Heart right ventricle (tissue), 16 donors: ENCODE measurements at regions not wholly inside any gene's neighbourhood (a gene's known extent, or its start where the extent isn't known, plus 50 kb on each side); places are given as distances from the start of the nearest gene placed in this dataset.

ENCODE experiments used
- ATAC-seq, 8 donors: fragments of 200-7000 bp; cut with Tn5 transposase; one replicate each; pipeline ENCODE4 v1.9.1; 2020; ENCODE audit warnings: mild to moderate bottlenecking in 8 of 8, moderate library complexity in 8 of 8, moderate number of reproducible peaks in 1 of 8
- DNase-seq, 2 donors: peaks; one replicate each; pipeline ENCODE4 v3.0.0-alpha.2; 2020
- H3K27ac ChIP-seq, 10 donors: fragments of 200-600 bp; sonication (generic) in 2 of 10; one replicate each; pipeline versions ENCODE4 v1.5.0 to v1.8.0; 2020 to 2022; ENCODE audit warnings: mild to moderate bottlenecking in 3 of 10
- H3K27me3 ChIP-seq, 7 donors: fragments of 200-600 bp; one replicate each; pipeline ENCODE4 v1.8.0; 2021 to 2022; ENCODE audit warnings: mild to moderate bottlenecking in 2 of 7
- H3K36me3 ChIP-seq, 9 donors: fragments of 200-600 bp; sonication (generic) in 1 of 9; one replicate each; pipeline versions ENCODE4 v1.5.0 to v1.8.0; 2020 to 2022; ENCODE audit warnings: mild to moderate bottlenecking in 2 of 9
- H3K4me1 ChIP-seq, 9 donors: fragments of 200-600 bp; sonication (generic) in 1 of 9; one replicate each; pipeline versions ENCODE4 v1.5.0 to v1.8.0; 2020 to 2022; ENCODE audit warnings: mild to moderate bottlenecking in 4 of 9
- H3K4me3 ChIP-seq, 10 donors: fragments of 200-600 bp; sonication (generic) in 2 of 10; one replicate each; pipeline versions ENCODE4 v1.5.0 to v1.8.0; 2020 to 2022; ENCODE audit warnings: mild to moderate bottlenecking in 7 of 10, moderate library complexity in 2 of 10
- H3K9me3 ChIP-seq, 11 donors: fragments of 200-600 bp in 10 of 11; sonication (generic) in 2 of 11; one replicate each; pipeline versions ENCODE4 v1.5.0 to v1.8.0; 2013 to 2022; ENCODE audit warnings: mild to moderate bottlenecking in 2 of 11, control low read depth in 1 of 11, moderate library complexity in 1 of 11
- WGBS, 2 donors: extraction: QIAGEN DNeasy Blood & Tissue Kit; methylation state at CpG; one replicate each; pipeline ENCODE4 v1.1.7; 2013; ENCODE audit warnings: inconsistent platforms in 1 of 2; 5-methylcytosine and 5-hydroxymethylcytosine counted together
- intact Hi-C, 10 donors: fragments of 100-400 bp; cut with DNase I; formaldehyde crosslinking; loops; one replicate each; pipeline versions ENCODE4 v1.11.1 to v1.14.2; 2022
- TF ChIP-seq, protein P1 (sequence below), 9 donors: fragments of 200-600 bp; sonication (generic) in 2 of 9; IDR thresholded peaks; one replicate each; pipeline versions ENCODE4 v1.5.0 to v1.8.0; 2021 to 2022; ENCODE audit warnings: antibody characterized with exemption in 9 of 9, mild to moderate bottlenecking in 5 of 9, moderate library complexity in 1 of 9
- donor health status: Arrhythmogenic right ventricular cardiomyopathy.
- donor health status: ischemic (EF 13 %, LVEDD 7.1; RV severe dilation, severe dysfunction).
- donor health status: healthy with polysubstance abuse.
- donor health status: DM: no; HTN: yes; CAD: no.
- donor health status: DM: no; HTN: no; CAD: no.
- donor health status: ischemic (EF 25% LVEDD 6.9; RV normal size, moderate dysfunction).
- donor health status: ischemic (EF 25% LVEDD 5.7; RV mildly dilated, moderate dysfunction).
- donor health status: healthy.
- donor health status: DM: yes; HTN: yes; CAD: no.
- donor health status: Ischemic cardiomyopathy.
- donor health status: ischemic (EF 35%, LVEDD 5.7; RV mildly dilated, moderate dysfunction).
- donor health status: nonischemic (EF 11% LVEDD 7.7; RV severe dilation, severe dysfunction).
- donor health status: DM: yes; HTN: yes; CAD: no.
- donor health status: PGD.
- donor health status: ischemic (EF 29% LVEDD 5.4; RV normal size, mild dysfunction).
- donor health status: nonischemic (EF 23%, LVEDD 6.1; RV moderate dilation, normal function).

DNA sequence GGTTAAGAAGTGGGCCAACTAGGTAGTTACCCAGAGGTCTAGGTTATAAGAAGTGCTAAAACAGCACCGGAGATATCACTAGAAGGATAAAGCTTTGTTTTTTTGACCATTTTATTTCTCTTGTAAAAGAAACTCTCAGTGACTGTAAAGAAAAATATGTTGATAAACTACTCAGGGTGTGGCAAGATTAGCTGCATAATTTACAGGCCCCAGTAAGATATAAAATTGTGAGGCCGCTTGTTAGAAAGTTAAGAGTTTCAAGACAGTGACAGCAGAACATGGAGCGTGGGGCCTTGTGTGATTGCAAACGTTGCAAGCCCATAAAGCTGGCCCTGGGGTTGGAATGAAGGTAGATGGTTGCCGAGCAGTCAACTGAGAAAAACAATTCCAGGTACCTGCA is 263.7 kb upstream of the EEF2KMT start:
- 66 to 70% methylated on average over 5 of the region's 5 CpGs for WGBS, 2 donors
- no peak overlapping the region for H3K27ac ChIP-seq
- H3K9me3 ChIP-seq = no peaks in the 10 kb centered on the region
- no peak for ATAC-seq
- peaks cover 0 to 7% (median 0%) of the 10 kb centered on the region in 7 donors for H3K27me3 ChIP-seq
- TF ChIP-seq, protein P1, sequence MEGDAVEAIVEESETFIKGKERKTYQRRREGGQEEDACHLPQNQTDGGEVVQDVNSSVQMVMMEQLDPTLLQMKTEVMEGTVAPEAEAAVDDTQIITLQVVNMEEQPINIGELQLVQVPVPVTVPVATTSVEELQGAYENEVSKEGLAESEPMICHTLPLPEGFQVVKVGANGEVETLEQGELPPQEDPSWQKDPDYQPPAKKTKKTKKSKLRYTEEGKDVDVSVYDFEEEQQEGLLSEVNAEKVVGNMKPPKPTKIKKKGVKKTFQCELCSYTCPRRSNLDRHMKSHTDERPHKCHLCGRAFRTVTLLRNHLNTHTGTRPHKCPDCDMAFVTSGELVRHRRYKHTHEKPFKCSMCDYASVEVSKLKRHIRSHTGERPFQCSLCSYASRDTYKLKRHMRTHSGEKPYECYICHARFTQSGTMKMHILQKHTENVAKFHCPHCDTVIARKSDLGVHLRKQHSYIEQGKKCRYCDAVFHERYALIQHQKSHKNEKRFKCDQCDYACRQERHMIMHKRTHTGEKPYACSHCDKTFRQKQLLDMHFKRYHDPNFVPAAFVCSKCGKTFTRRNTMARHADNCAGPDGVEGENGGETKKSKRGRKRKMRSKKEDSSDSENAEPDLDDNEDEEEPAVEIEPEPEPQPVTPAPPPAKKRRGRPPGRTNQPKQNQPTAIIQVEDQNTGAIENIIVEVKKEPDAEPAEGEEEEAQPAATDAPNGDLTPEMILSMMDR (IDR thresholded peaks at IDR 0.05) = no peak
- intact Hi-C loops = no loop called here
- H3K4me3 ChIP-seq = no peak overlapping the region
- DNase-seq = no peak
- no peaks in the 10 kb centered on the region for H3K36me3 ChIP-seq
- H3K4me1 ChIP-seq = no peaks in the 10 kb centered on the region

DNA sequence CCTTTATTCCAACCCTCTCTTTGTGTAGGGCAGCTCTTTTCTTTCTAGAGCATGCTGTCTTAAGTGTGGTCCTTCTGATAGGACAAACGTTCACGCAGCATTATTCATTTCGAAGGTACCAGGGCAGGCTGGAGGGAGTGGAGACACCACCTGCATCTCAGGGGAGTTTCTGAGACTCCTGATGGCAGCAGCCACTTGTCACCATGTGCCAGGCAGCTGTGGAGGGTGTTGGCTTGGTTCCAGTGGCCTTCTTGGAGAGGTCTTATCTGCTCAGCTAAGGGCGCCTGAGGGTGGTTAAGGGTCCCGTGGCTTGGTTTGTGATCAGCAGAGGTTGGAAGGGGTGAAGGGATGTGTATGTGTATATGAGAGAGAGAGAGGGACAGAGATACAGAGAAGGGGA is 257.1 kb upstream of the EEF2KMT start:
- H3K4me3 ChIP-seq = no peak overlapping the region
- TF ChIP-seq, protein P1 (IDR thresholded peaks at IDR 0.05) = no peak
- H3K36me3 ChIP-seq = no peaks in the 10 kb centered on the region
- no peak for ATAC-seq
- intact Hi-C loops = no loop called here
- no peaks in the 10 kb centered on the region for H3K4me1 ChIP-seq
- no peak for DNase-seq
- no peak overlapping the region for H3K27ac ChIP-seq
- WGBS, 2 donors = 71 to 73% methylated on average over 5 of the region's 5 CpGs
- H3K9me3 ChIP-seq = no peaks in the 10 kb centered on the region
- peaks cover 0 to 2% (median 0%) of the 10 kb centered on the region in 7 donors for H3K27me3 ChIP-seq

DNA sequence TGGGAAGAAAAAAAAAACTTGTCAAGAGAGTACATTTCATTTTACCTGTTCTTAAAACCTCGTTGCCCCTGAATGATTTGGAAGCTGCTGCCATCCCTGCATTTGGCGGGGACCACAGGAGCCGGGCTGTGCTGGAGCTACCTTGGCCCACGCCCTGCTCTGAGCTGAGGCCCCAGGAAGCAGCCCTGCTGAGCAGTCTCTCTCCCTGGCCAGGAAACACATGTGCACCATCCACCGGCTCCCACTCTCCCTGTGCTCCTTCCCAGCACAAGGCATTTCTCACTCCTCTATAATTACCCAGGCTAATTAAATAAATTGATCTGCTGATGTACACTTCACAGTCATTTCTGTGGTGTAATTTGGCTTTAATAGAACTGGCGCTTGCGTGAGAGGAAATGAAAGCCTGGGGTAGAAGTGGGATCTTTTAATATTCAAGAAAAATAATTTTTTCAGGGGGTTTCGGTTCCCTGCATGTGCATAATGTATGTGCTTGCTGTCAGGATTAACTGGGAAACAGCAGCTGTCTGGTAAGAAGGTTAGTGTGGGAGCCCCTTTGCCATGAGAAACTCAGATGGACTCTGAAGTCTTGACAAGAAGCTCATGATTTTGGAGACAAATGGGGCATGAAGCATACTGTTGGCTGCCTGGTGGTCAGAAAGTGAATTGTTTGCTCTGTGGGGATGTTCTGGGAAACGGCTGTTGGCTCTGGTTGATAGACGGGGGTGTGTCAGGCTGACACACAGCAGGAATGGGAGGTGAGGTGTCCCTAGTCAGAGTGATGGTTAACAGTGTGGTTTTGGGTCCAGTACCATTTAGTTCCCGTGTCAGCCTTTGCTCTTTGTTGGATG is 252.3 kb upstream of the EEF2KMT start:
- intact Hi-C loops = no loop called here
- peaks cover 0 to under 1% (median 0%) of the 10 kb centered on the region in 11 donors for H3K9me3 ChIP-seq
- no peak overlapping the region for H3K4me3 ChIP-seq
- no peak overlapping the region for H3K27ac ChIP-seq
- H3K4me1 ChIP-seq = no peaks in the 10 kb centered on the region
- TF ChIP-seq, protein P1 (IDR thresholded peaks at IDR 0.05) = no peak
- DNase-seq (no peak), ATAC-seq (no peak)
- no peaks in the 10 kb centered on the region for H3K36me3 ChIP-seq
- peaks cover 0 to 2% (median 0%) of the 10 kb centered on the region in 7 donors for H3K27me3 ChIP-seq
- 37 to 39% methylated on average over 11 of the region's 11 CpGs for WGBS, 2 donors

DNA sequence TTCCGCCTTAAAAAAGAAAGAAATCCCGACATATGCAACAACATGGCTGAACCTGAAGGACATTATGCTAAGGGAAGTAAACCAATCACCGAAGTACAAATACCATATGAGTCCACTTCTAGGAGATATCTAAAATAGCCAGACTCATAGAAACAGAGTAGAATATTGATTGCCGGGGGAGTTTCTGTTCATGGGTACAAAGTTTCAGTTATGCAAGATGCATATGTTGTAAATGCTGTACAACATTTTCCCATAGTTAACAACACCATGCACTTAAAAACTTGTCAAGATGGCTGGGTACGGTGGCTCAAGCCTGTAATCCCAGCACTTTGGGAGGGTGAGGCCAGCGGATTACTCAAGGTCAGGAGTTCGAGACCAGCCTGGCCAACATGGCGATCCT is 251.5 kb upstream of the EEF2KMT start:
- peaks cover 0 to 3% (median 0%) of the 10 kb centered on the region in 11 donors for H3K9me3 ChIP-seq
- no peak overlapping the region for H3K27ac ChIP-seq
- peaks cover 0 to 2% (median 0%) of the 10 kb centered on the region in 7 donors for H3K27me3 ChIP-seq
- 91 to 93% methylated on average over 8 of the region's 8 CpGs for WGBS, 2 donors
- TF ChIP-seq, protein P1 (IDR thresholded peaks at IDR 0.05) = no peak
- no peak for DNase-seq
- no peaks in the 10 kb centered on the region for H3K4me1 ChIP-seq
- no peak for ATAC-seq
- H3K4me3 ChIP-seq = no peak overlapping the region
- no peaks in the 10 kb centered on the region for H3K36me3 ChIP-seq
- intact Hi-C loops = no loop called here
